GM21515 (cell line): ENCODE measurements at regions not wholly inside any gene's neighbourhood (a gene's known extent, or its start where the extent isn't known, plus 50 kb on each side); places are given as distances from the start of the nearest gene placed in this dataset.

Source experiments
- ATAC-seq: cut with Tn5 transposase; IDR thresholded peaks from one replicate; pipeline ENCODE4 v1.9.1; 2021; ENCODE audit not compliant: unreplicated experiment

- no peak for ATAC-seq
Measured at GRCh38 chr3:25273582-25274171, 154.4 kb upstream of the RARB start.

GRCh38 chr3:25277503-25277902 is 150.6 kb upstream of the RARB start:
- ATAC-seq = no peak

GRCh38 chr3:25281041-25281731 is 146.9 kb upstream of the RARB start:
- ATAC-seq = no peak

- ATAC-seq = no peak
Measured at GRCh38 chr3:25281732-25282126, 146.3 kb upstream of the RARB start.

- ATAC-seq = no peak
Measured at GRCh38 chr3:25283613-25284012, 144.4 kb upstream of the RARB start.

GRCh38 chr3:25284249-25284648 is 143.8 kb upstream of the RARB start:
- ATAC-seq = no peak

GRCh38 chr3:25287291-25287884 is 140.7 kb upstream of the RARB start:
- ATAC-seq = no peak

- no peak for ATAC-seq
Measured at GRCh38 chr3:25288413-25288812, 139.7 kb upstream of the RARB start.

- no peak for ATAC-seq
Measured at GRCh38 chr3:25289156-25289555, 138.9 kb upstream of the RARB start.

GRCh38 chr3:25289663-25290062 is 138.4 kb upstream of the RARB start:
- ATAC-seq = no peak

- no peak for ATAC-seq
Measured at GRCh38 chr3:25291481-25291905, 136.6 kb upstream of the RARB start.

- ATAC-seq = no peak
Measured at GRCh38 chr3:25292036-25292435, 136.0 kb upstream of the RARB start.

- ATAC-seq = no peak
Measured at GRCh38 chr3:25292595-25292994, 135.5 kb upstream of the RARB start.

GRCh38 chr3:25293736-25294135 is 134.3 kb upstream of the RARB start:
- no peak for ATAC-seq

- no peak for ATAC-seq
Measured at GRCh38 chr3:25294169-25294805, 133.8 kb upstream of the RARB start.

- no peak for ATAC-seq
Measured at GRCh38 chr3:25297667-25298585, 130.1 kb upstream of the RARB start.

GRCh38 chr3:25300141-25300540 is 127.9 kb upstream of the RARB start:
- no peak for ATAC-seq

- ATAC-seq = no peak
Measured at GRCh38 chr3:25304916-25305315, 123.1 kb upstream of the RARB start.

- ATAC-seq = no peak
Measured at GRCh38 chr3:25306066-25306465, 122.0 kb upstream of the RARB start.

GRCh38 chr3:25306705-25307104 is 121.4 kb upstream of the RARB start:
- ATAC-seq = no peak

GRCh38 chr3:25313286-25313685 is 114.8 kb upstream of the RARB start:
- ATAC-seq = no peak
